NCI-H1105 treated with DMSO at 0.1 percent for 48 hours (cell line): ENCODE measurements at regions not wholly inside any gene's neighbourhood (a gene's known extent, or its start where the extent isn't known, plus 50 kb on each side); places are given as distances from the start of the nearest gene placed in this dataset.
"Not testable (repeated sequence)": the region's sequence is repeated elsewhere in the genome, so short reads cannot be mapped to it uniquely, and the experiment has no call there.

ENCODE experiments used
- DNase-seq: peaks from one replicate; lab custom pipeline; 2025; lab: John Stamatoyannopoulos, UW

DNA sequence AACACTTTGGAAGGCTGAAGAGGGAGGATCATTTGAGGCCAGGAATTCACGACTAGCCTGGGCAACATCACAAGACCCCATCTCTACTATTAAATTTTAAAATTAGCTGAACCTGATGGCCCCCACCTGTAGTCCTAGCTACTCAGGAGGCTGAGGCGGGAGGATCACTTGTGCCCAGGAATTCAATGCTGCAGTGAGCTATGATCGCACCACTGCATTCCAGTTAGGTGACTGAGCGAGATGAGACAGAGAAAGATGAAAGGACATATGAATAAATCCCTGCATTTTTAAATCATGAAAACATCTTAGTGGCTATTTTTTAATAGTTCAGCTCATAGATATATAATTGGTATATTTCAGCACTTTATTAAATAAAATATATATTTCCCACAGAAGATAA, 93.8 kb downstream of the GPR63 start:
- no peak for DNase-seq

DNA sequence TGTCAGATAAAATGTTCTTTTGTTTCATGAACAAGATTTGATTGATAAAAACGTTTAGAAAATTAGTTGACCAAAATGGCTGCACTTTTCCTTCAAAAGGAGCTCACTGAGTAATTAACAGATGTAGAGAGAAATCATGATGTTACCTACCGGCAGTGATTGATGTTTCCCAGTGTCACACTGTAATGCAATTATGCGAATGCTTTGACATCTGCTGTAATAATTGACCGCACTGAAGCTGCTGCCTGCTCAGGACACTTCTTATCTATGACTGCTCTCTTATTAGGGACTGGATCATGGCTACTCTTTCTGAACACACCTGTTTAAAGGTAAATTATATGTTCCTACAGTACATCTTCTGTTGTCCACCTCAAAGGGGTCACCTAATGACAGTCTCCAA, 94.6 kb downstream of the GPR63 start:
- DNase-seq = no peak

DNA sequence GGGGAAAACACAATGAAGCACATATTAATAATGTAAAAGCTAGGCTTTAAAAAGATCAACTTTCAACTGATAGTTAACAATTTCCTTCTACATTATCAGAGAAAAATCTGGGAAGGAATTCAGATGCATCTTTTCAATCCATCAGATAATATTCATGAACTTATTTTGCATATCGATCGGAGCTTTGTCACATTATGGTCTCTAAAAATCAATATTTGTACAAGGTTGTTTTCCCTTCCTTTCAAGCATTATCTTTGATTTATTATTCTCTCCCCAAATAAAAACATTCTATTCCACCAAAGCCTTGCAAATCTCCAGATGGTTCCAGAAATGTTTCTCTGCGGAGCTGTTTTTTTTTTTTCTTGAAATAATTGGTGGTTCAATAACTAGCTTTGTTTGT, 101.9 kb downstream of the GPR63 start:
- no peak for DNase-seq

DNA sequence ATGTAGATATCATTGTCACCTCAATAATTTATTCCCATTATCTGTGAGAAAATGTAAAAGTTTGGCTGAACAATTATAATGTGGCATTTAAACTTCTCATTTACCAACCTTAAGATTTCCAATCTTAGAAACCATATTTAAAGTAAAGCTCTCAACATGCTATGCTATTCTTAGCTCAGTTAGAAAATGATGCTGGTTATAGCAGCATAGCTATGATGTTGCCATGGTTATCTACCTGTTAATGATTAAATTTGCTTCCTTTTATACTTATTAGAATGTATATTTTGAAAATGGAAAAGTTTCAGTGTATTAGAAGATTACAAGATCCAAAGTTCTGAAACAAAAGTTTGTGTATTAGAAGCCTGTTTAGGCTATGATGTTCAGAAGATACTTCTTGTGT, 110.1 kb downstream of the GPR63 start:
- no peak for DNase-seq

DNA sequence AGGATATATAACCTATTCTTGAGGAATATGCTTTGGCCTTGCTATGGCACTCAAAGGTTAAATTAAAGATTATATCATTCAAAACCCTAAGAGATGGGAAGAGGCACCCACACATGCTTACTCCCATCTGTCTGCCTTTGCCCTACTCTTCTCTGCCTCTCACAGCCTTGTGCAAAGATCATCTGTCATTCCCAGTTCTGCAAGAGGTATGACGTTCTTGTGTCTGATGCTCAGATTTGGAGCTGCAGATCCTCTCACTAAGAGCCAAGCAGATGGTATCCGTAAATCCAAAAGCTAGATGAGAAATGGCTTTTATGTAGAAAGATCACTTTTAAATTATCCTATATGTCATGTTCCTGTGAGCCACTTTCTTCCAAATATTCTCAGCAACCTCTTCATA, 112.0 kb downstream of the GPR63 start:
- no peak for DNase-seq

DNA sequence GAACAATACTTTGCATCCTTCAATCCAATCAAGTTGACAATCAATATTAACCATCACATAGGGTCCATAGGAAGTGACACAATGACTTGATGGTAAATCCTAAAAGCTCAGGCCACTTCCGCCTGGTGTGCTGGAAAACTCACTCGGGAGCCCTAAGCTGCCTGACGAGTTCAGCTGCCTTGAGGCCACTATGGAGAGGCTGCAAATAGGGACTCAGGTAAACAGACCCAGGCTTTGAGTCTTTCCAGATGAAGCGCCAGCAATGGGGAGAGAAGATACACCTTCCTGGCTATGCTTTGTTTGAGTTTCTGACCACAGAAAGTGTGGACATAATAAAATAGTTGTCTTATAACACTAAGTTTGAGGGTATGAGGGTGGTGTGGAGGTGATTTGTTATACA, 112.6 kb downstream of the GPR63 start:
- DNase-seq = no peak

DNA sequence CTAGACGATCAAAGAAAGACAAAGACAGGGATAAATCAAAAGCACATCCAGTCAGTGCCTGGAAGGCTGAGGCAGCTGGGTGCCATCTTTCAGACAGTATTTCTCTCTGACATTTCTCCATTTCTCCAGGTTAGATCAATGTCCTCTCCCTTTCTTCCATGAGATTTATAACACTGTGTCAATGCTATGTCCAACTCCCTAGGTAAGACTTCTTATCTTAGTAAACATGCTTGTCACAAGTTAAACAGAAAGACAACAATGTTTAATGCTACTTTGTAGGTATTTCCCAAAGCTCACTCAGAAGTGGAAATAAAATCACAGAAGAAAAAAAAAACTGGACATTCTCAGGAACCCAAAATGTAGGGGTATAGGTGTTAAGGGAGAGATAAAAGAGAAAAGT, 113.9 kb downstream of the GPR63 start:
- no peak for DNase-seq

DNA sequence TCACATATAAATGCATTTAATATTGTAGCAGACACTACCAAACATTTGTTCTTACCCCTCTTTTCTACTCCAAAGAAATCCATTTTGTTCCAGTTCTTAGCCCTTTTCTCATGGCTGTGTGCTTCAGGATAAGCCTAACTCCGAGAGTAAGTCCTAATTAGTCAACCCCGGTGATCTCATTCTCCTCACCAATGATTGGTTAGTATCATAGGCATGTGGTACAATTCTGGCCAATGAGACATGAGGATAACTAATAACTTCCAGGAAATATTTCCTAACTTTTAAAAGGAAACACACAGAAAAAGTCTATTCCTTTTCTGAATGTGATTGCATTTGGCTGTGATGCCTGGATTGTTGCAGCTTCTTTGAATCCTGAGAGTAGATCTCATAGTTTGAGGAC, 116.0 kb downstream of the GPR63 start:
- no peak for DNase-seq

DNA sequence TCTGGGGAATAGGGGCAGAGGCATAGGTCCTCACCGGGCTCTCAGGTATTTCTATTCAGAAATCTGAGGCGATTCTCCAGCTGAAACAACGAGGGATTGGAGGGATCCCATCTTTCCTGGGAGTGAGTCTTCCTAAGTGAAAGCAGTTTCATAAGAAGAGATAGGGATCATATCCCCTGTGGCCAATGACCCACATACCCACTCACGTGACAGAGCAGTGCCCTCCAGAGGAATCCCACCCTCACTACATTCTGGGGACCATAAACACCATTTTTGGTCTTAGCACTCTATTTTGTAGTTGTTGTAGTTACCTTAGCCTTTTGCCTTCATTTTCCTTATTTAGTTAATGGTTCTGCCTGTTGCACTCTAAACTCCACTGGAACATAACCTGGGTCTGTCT, 121.1 kb downstream of the GPR63 start:
- no peak for DNase-seq

DNA sequence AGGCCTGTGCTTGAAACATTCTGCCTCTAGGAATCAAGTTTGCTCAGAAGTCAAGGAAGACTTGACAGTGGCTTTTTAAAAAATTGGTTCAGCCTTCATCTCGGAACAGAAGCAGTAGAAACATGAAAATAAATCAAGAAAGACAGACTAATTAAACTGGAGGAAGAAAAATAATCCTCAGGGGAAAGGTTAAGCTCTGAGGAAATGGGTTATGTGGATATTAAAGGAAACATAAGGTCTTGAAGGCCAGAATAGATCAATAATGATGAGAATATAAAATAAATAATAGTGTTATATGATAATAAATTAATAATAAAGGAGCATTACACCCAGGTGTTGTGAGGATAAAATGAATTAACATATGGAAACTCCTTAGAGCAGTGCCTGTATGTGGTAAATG, 121.7 kb downstream of the GPR63 start:
- DNase-seq = no peak

DNA sequence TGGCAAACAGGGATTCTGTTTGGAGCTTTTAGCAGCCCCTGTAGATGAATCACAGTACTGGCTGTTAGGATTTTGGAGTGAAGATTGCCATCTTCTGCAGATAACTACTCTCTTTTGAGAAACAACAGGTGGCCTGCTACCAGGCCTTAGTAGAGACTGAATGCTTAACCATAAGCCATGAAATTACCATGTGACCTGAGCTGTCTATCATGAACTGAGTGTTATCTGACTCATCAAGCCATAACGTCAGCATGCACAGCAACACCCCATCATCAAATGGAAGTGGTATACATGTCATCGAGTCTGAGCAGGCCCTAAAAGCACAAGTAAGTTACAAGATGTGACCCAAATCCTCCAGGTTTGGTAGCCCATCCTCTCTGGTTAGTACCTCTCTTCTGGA, 132.6 kb downstream of the GPR63 start:
- no peak for DNase-seq

DNA sequence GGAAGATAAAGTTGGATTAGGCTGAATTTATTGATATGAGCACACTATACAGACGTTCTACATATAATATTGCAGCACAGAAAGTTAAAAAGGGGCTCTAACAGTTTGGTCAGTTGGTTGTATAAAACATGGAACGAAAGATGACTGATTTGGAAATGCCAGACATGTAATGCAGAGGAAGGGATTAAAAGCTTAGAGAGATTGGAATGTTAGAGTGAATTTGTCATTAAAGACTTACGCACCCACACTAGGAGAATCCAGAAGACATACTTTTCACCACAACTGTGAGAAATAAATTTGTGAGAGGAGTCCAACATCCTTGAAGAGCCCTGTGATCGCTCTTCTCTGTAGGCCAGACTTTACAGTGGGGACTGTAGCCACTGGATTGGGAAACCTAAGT, 134.7 kb downstream of the GPR63 start:
- DNase-seq = no peak

DNA sequence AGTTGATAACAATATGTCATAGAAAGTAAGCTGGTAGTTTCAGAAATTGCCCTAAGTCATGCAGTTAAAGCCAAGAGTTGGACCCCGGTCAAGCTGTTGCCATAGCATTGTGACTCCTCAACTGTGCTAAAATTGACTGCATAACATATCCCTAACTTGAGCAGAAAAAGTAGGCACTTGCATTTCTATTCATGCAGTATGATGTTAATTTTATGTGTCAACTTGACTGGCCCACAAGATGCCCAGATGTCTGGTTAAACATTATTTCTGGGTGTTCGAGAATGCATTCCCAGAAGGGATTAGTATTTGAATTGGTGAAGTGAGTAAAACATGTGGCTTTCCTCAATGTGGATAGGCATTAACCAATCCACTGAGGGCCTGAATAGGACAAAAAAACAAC, 136.4 kb downstream of the GPR63 start:
- no peak for DNase-seq

DNA sequence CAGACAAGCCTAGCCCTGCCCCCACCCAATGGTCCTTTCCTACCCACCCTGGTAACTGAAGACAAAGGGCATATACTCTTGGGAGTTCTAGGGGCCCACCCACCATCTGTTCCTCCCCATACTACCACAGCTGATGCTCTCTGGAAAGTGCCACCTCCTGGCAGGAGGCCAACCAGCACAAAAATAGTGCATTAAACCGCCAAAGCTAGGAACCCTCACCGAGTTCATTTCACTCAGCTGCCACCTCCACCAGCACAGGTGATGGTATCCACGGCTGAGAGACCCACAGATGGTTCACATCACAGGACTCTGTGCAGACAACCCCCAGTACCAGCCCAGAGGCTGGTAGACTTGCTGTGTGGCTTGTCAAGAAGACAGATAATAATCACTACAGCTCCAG, 131.5 kb downstream of the FHL5 start:
- not testable (repeated sequence) for DNase-seq

DNA sequence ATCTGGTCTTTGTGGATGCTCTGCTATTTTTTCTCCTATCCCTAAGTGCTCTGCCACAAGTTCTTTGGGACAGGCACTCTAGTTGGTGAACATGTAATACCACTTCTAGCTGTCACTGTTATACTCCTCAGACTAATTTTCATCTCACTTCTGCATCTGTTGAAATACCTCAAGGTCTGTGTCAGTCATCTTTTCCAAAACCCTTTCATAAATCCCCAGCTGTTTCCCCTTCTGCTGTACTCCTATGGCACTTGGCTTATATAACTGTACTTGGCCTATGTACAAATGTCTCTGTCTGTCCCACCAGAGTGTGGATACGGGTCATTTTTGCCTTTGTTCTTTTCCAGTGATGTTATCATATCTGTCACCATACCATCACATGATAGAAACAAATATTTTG, 124.2 kb downstream of the FHL5 start:
- DNase-seq = no peak

DNA sequence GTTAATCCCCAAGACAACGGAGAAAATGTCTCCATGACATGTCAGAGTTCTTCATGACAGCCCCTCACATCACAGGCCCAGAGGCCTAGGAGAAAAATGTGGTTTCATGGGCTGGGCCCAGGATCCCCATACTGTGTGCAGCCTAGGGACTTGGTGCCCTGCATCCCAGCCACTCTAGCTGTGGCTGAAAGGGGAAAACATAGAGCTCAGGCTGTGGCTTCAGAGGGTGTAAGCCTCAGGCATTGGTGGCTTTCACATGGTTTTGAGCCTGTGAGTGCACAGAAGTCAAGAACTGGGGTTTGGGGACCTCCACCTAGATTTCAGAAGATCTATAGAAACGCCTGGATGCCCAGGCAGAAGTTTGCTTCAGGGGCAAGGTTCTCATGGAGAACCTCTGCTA, 122.8 kb downstream of the FHL5 start:
- DNase-seq = no peak

DNA sequence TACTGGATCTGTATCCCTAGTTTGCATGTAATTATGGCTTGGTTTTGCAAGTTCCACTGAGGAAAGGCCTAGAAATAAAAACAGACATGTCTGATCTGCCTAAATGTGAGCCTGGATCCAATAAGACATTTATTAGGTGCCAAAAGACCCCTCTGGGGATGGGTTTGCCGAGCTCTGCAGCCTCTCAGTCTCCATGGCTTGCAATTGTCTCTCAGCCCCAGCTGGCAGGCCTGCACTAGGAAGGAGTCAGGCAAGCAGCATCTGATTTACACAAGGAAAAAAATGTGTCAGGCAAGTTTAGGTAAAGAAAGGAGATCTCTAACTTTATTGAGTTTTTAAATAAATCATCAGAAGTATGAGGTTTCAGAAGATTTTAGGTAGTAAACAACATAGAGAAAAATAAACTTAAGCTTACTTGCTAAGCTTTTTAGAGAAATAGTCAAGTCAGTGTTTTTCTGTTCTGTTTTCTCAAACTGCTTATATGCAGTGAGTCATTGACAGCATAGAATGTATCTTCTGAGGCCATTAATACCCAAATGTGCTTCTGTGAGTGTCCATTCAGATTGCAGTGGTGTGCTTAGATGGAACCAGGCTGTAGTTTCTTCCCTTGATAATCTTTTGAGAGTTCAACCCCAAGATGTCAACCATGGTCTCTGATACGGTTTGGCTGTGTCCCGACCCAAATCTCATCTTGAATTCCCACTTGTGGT, 121.0 kb downstream of the FHL5 start:
- DNase-seq = no peak

DNA sequence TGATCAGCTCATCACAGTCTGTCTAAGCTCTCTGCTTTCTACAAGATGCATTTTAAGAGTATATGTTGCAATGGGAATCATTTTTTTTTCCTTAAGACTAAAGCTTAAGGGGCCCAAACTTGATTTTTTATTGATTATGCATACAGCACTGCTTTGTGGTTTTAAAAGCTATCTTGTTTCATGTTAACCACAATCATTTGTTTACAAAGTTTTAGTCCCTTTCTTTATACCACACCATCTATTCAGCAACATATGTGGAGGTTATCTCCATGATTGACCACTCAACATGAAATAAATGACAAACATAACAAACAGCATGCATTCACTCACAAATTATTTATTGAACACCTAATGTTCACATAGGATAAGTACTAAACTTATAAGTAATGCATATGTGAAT, 119.1 kb downstream of the FHL5 start:
- DNase-seq = no peak

DNA sequence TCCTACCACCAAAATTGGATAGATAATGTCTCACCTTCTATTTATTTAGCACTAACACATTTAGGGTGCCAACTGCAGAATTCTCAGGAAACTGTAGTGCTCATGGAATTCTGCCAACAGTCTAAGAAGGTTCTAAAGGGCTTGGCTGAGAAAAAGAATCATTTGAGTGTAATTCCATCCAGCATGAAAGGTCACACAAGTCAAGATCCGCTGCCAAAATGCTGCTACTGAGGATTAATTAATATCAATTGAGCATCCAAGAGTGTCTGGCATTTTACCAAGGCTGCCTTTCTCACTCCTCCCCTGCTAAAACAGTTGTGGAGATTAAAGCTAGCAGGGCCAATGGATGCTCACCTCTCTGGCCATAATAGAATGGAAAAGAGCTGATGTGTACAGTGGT, 112.7 kb downstream of the FHL5 start:
- peak; percentile 99 for DNase-seq
